ENCODE measurements at regions not wholly inside any gene's neighbourhood (a gene's known extent, or its start where the extent isn't known, plus 50 kb on each side); places are given as distances from the start of the nearest gene placed in this dataset.
A peak's percentile ranks its signal among the peaks of the same experiment; 100 is the strongest.

- H3K27ac ChIP-seq, result no peak overlapping the region
- no peak overlapping the region for H3K4me3 ChIP-seq
- ATAC-seq (replicated peaks in 6 of 8), result no peak
- in situ Hi-C loops (cut with MboI; ENCODE audit: low pct_unique_long_range_greater_than_20kb in 2 of 9, low sequenced_read_pairs in 9 of 9, unreplicated experiment in 9 of 9), result loop anchor here in 1 of 9 experiments (25.0 kb wide), 1 partner anchor 435 kb away; no protein-coding TSS in a partner anchor
- 40 to 100% (median 92%) methylated on average over 1 to 3 of the region's 3 CpGs; no CpG with 5 or more reads in 1 of the 10 experiments for WGBS, 10 experiments
- H3K4me1 ChIP-seq (replicated peaks in 1 of 2), result no peaks in the 10 kb centered on the region
Measured at GRCh38 chr1:192002063-192002462, 156.2 kb upstream of the RGS18 start.

GRCh38 chr1:192003295-192004077, 154.8 kb upstream of the RGS18 start:
- H3K4me3 ChIP-seq, result no peak overlapping the region
- H3K27ac ChIP-seq, result no peak overlapping the region
- in situ Hi-C loops (cut with MboI; ENCODE audit: low pct_unique_long_range_greater_than_20kb in 2 of 9, low sequenced_read_pairs in 9 of 9, unreplicated experiment in 9 of 9), result loop anchor here in 1 of 9 experiments (25.0 kb wide), 1 partner anchor 434 kb away; no protein-coding TSS in a partner anchor
- WGBS, 10 experiments, result 50 to 95% (median 91%) methylated on average over 4 to 5 of the region's 5 CpGs
- no peak for ATAC-seq (replicated peaks in 6 of 8)
- no peaks in the 10 kb centered on the region for H3K4me1 ChIP-seq (replicated peaks in 1 of 2)

GRCh38 chr1:192005976-192006375, 152.3 kb upstream of the RGS18 start:
- H3K4me1 ChIP-seq (replicated peaks in 1 of 2), result no peaks in the 10 kb centered on the region
- ATAC-seq (replicated peaks in 6 of 8), result no peak
- in situ Hi-C loops (cut with MboI; ENCODE audit: low pct_unique_long_range_greater_than_20kb in 2 of 9, low sequenced_read_pairs in 9 of 9, unreplicated experiment in 9 of 9), result loop anchor here in 1 of 9 experiments (25.0 kb wide), 1 partner anchor 431 kb away; no protein-coding TSS in a partner anchor
- H3K27ac ChIP-seq, result no peak overlapping the region
- H3K4me3 ChIP-seq, result no peak overlapping the region
- WGBS, 10 experiments, result 10 to 98% (median 74%) methylated on average over 1 to 3 of the region's 3 CpGs; no CpG with 5 or more reads in 1 of the 10 experiments

- no peak overlapping the region for H3K4me3 ChIP-seq
- WGBS, 10 experiments, result 0 to 92% (median 83%) methylated on average over 1 of the region's 1 CpG; no CpG with 5 or more reads in 4 of the 10 experiments
- no peak overlapping the region for H3K27ac ChIP-seq
- no peak for ATAC-seq (replicated peaks in 6 of 8)
- H3K4me1 ChIP-seq (replicated peaks in 1 of 2), result no peaks in the 10 kb centered on the region
- in situ Hi-C loops (cut with MboI; ENCODE audit: low pct_unique_long_range_greater_than_20kb in 2 of 9, low sequenced_read_pairs in 9 of 9, unreplicated experiment in 9 of 9), result loop anchor here in 1 of 9 experiments (25.0 kb wide), 1 partner anchor 429 kb away; no protein-coding TSS in a partner anchor
Measured at GRCh38 chr1:192008281-192008825, 149.9 kb upstream of the RGS18 start.

GRCh38 chr1:192010406-192010805, 147.9 kb upstream of the RGS18 start:
- H3K4me1 ChIP-seq (replicated peaks in 1 of 2), result no peaks in the 10 kb centered on the region
- 0 to 100% (median 78%) methylated on average over 1 of the region's 1 CpG; no CpG with 5 or more reads in 1 of the 10 experiments for WGBS, 10 experiments
- H3K4me3 ChIP-seq, result no peak overlapping the region
- no peak overlapping the region for H3K27ac ChIP-seq
- in situ Hi-C loops (cut with MboI; ENCODE audit: low pct_unique_long_range_greater_than_20kb in 2 of 9, low sequenced_read_pairs in 9 of 9, unreplicated experiment in 9 of 9), result loop anchor here in 1 of 9 experiments (25.0 kb wide), 1 partner anchor 427 kb away; no protein-coding TSS in a partner anchor
- ATAC-seq (replicated peaks in 6 of 8), result no peak

GRCh38 chr1:192011525-192011924, 146.7 kb upstream of the RGS18 start:
- 43 to 98% (median 94%) methylated on average over 3 to 11 of the region's 11 CpGs for WGBS, 10 experiments
- Histone ChIP-seq H3K4me3 (no peak overlapping the region), H3K4me1 (replicated peaks in 1 of 2) (no peaks in the 10 kb centered on the region), H3K27ac (no peak overlapping the region)
- no peak for ATAC-seq (replicated peaks in 6 of 8)
- in situ Hi-C loops (cut with MboI; ENCODE audit: low pct_unique_long_range_greater_than_20kb in 2 of 9, low sequenced_read_pairs in 9 of 9, unreplicated experiment in 9 of 9), result loop anchor here in 1 of 9 experiments (25.0 kb wide), 1 partner anchor 426 kb away; no protein-coding TSS in a partner anchor

GRCh38 chr1:192022827-192023226, 135.4 kb upstream of the RGS18 start:
- no peak for ATAC-seq (replicated peaks in 6 of 8)
- WGBS, 10 experiments, result 44 to 100% (median 92%) methylated on average over 1 to 3 of the region's 3 CpGs; no CpG with 5 or more reads in 2 of the 10 experiments
- Histone ChIP-seq H3K27ac (no peak overlapping the region), H3K4me1 (replicated peaks in 1 of 2) (no peaks in the 10 kb centered on the region), H3K4me3 (no peak overlapping the region)
- in situ Hi-C loops (cut with MboI; ENCODE audit: low pct_unique_long_range_greater_than_20kb in 2 of 9, low sequenced_read_pairs in 9 of 9, unreplicated experiment in 9 of 9), result loop anchor here in 1 of 9 experiments (25.0 kb wide), 1 partner anchor 414 kb away; no protein-coding TSS in a partner anchor

- in situ Hi-C loops (cut with MboI; ENCODE audit: low pct_unique_long_range_greater_than_20kb in 2 of 9, low sequenced_read_pairs in 9 of 9, unreplicated experiment in 9 of 9), result loop anchor here in 1 of 9 experiments (25.0 kb wide), 1 partner anchor 412 kb away; no protein-coding TSS in a partner anchor
- no peak for ATAC-seq (replicated peaks in 6 of 8)
- Histone ChIP-seq H3K27ac (no peak overlapping the region), H3K4me3 (no peak overlapping the region), H3K4me1 (replicated peaks in 1 of 2) (no peaks in the 10 kb centered on the region)
- 63 to 100% (median 91%) methylated on average over 1 to 2 of the region's 2 CpGs for WGBS, 10 experiments
Measured at GRCh38 chr1:192024881-192025280, 133.4 kb upstream of the RGS18 start.

GRCh38 chr1:192038567-192038966, 119.7 kb upstream of the RGS18 start:
- 0 to 100% (median 92%) methylated on average over 1 of the region's 1 CpG; no CpG with 5 or more reads in 1 of the 10 experiments for WGBS, 10 experiments
- in situ Hi-C loops (cut with MboI; ENCODE audit: low pct_unique_long_range_greater_than_20kb in 2 of 9, low sequenced_read_pairs in 9 of 9, unreplicated experiment in 9 of 9), result no loop called here
- no peak for ATAC-seq (replicated peaks in 6 of 8)
- no peak overlapping the region for H3K4me3 ChIP-seq
- no peak overlapping the region for H3K27ac ChIP-seq
- H3K4me1 ChIP-seq (replicated peaks in 1 of 2), result no peaks in the 10 kb centered on the region

- Histone ChIP-seq H3K4me3 (no peak overlapping the region), H3K4me1 (replicated peaks in 1 of 2) (peaks cover 5 to 9% of the 10 kb centered on the region in 2 donors), H3K27ac (no peak overlapping the region)
- in situ Hi-C loops (cut with MboI; ENCODE audit: low pct_unique_long_range_greater_than_20kb in 2 of 9, low sequenced_read_pairs in 9 of 9, unreplicated experiment in 9 of 9), result no loop called here
- 8 to 80% (median 47%) methylated on average over 1 to 3 of the region's 3 CpGs for WGBS, 10 experiments
- peak in 3 of 8 experiments; percentile 65 to 85 (median 67) for ATAC-seq (replicated peaks in 6 of 8)
Measured at GRCh38 chr1:192045131-192045530, 113.1 kb upstream of the RGS18 start.

- ATAC-seq (replicated peaks in 6 of 8), result peak in 2 of 8 experiments; percentile 23 to 53
- no peak overlapping the region for H3K4me3 ChIP-seq
- in situ Hi-C loops (cut with MboI; ENCODE audit: low pct_unique_long_range_greater_than_20kb in 2 of 9, low sequenced_read_pairs in 9 of 9, unreplicated experiment in 9 of 9), result no loop called here
- H3K4me1 ChIP-seq (replicated peaks in 1 of 2), result peaks cover 0 to 8% of the 10 kb centered on the region in 2 donors
- no peak overlapping the region for H3K27ac ChIP-seq
- WGBS, 10 experiments, result 13 to 100% (median 72%) methylated on average over 1 to 2 of the region's 2 CpGs
Measured at GRCh38 chr1:192053531-192053971, 104.7 kb upstream of the RGS18 start.

- WGBS, 10 experiments, result 6 to 100% (median 88%) methylated on average over 2 of the region's 2 CpGs; no CpG with 5 or more reads in 2 of the 10 experiments
- no peak overlapping the region for H3K27ac ChIP-seq
- ATAC-seq (replicated peaks in 6 of 8), result no peak
- peaks cover 0 to 8% of the 10 kb centered on the region in 2 donors for H3K4me1 ChIP-seq (replicated peaks in 1 of 2)
- in situ Hi-C loops (cut with MboI; ENCODE audit: low pct_unique_long_range_greater_than_20kb in 2 of 9, low sequenced_read_pairs in 9 of 9, unreplicated experiment in 9 of 9), result no loop called here
- H3K4me3 ChIP-seq, result no peak overlapping the region
Measured at GRCh38 chr1:192057766-192058165, 100.5 kb upstream of the RGS18 start.

- WGBS, 10 experiments, result 0 to 77% (median 33%) methylated on average over 1 of the region's 1 CpG; no CpG with 5 or more reads in 1 of the 10 experiments
- in situ Hi-C loops (cut with MboI; ENCODE audit: low pct_unique_long_range_greater_than_20kb in 2 of 9, low sequenced_read_pairs in 9 of 9, unreplicated experiment in 9 of 9), result no loop called here
Measured at GRCh38 chr1:192059407-192059806, 98.9 kb upstream of the RGS18 start.

More at GRCh38 chr1:192059407-192059806, 98.9 kb upstream of the RGS18 start:
- peak in 1 of 8 experiments; percentile 50 for ATAC-seq (replicated peaks in 6 of 8)
- no peak overlapping the region for H3K4me3 ChIP-seq
- H3K4me1 ChIP-seq (replicated peaks in 1 of 2), result peaks cover 0 to 8% of the 10 kb centered on the region in 2 donors
- no peak overlapping the region for H3K27ac ChIP-seq
